WTC11 (cell line): ENCODE measurements at regions not wholly inside any gene's neighbourhood (a gene's known extent, or its start where the extent isn't known, plus 50 kb on each side); places are given as distances from the start of the nearest gene placed in this dataset.
"Not testable (repeated sequence)": the region's sequence is repeated elsewhere in the genome, so short reads cannot be mapped to it uniquely, and the experiment has no call there.

Source experiments
- ATF3 ChIP-seq: sonication (generic); formaldehyde crosslinking; conservative IDR thresholded peaks from 2 replicates; pipeline ENCODE4 v1.8.1; 2022; ENCODE audit warnings: mild to moderate bottlenecking, missing genetic modification reagents
- CREB1 ChIP-seq: sonication (generic); formaldehyde crosslinking; IDR thresholded peaks from 2 replicates; pipeline ENCODE4 v1.8.0; 2023; ENCODE audit warnings: mild to moderate bottlenecking, missing genetic modification reagents
- ESRRA ChIP-seq: sonication (generic); formaldehyde crosslinking; IDR thresholded peaks from 2 replicates; pipeline ENCODE4 v1.8.1; 2022; ENCODE audit warnings: mild to moderate bottlenecking, missing genetic modification reagents, borderline replicate concordance
- MAX ChIP-seq: sonication (generic); formaldehyde crosslinking; IDR thresholded peaks from 2 replicates; pipeline ENCODE4 v1.8.0; 2022; ENCODE audit warnings: mild to moderate bottlenecking, missing genetic modification reagents
- RORB ChIP-seq: fragments of 250-450 bp; sonication (Bioruptor Pico); IDR thresholded peaks from 2 replicates; pipeline ENCODE4 v1.9.0; 2021; ENCODE audit warnings: mild to moderate bottlenecking
- STAT6 ChIP-seq: sonication (generic); formaldehyde crosslinking; conservative IDR thresholded peaks from 2 replicates; pipeline ENCODE4 v1.8.1; 2023; ENCODE audit warnings: mild to moderate bottlenecking, low read depth, missing genetic modification reagents, moderate library complexity
- TP53 ChIP-seq: sonication (generic); formaldehyde crosslinking; IDR thresholded peaks from 2 replicates; pipeline ENCODE4 v1.8.1; 2023; ENCODE audit warnings: mild to moderate bottlenecking, missing genetic modification reagents
- TF ChIP-seq, protein P1 (sequence below): sonication (generic); formaldehyde crosslinking; IDR thresholded peaks from 2 replicates; pipeline ENCODE4 v1.8.0; 2023; ENCODE audit warnings: missing genetic modification reagents
- TF ChIP-seq, protein P2 (sequence below): fragments of 200-600 bp; IDR thresholded peaks from 2 replicates; pipeline ENCODE4 v1.8.0; 2022; ENCODE audit warnings: antibody characterized with exemption

- TF ChIP-seq CREB1; RORB; MAX; TP53 (CRISPR knock-in tag); ATF3 (CRISPR knock-in tag); STAT6 (CRISPR knock-in tag); ESRRA (CRISPR knock-in tag): not testable (repeated sequence)
- TF ChIP-seq, protein P1, sequence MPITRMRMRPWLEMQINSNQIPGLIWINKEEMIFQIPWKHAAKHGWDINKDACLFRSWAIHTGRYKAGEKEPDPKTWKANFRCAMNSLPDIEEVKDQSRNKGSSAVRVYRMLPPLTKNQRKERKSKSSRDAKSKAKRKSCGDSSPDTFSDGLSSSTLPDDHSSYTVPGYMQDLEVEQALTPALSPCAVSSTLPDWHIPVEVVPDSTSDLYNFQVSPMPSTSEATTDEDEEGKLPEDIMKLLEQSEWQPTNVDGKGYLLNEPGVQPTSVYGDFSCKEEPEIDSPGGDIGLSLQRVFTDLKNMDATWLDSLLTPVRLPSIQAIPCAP (CRISPR knock-in tag) = not testable (repeated sequence)
- TF ChIP-seq, protein P2, sequence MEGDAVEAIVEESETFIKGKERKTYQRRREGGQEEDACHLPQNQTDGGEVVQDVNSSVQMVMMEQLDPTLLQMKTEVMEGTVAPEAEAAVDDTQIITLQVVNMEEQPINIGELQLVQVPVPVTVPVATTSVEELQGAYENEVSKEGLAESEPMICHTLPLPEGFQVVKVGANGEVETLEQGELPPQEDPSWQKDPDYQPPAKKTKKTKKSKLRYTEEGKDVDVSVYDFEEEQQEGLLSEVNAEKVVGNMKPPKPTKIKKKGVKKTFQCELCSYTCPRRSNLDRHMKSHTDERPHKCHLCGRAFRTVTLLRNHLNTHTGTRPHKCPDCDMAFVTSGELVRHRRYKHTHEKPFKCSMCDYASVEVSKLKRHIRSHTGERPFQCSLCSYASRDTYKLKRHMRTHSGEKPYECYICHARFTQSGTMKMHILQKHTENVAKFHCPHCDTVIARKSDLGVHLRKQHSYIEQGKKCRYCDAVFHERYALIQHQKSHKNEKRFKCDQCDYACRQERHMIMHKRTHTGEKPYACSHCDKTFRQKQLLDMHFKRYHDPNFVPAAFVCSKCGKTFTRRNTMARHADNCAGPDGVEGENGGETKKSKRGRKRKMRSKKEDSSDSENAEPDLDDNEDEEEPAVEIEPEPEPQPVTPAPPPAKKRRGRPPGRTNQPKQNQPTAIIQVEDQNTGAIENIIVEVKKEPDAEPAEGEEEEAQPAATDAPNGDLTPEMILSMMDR = not testable (repeated sequence)
Measured at GRCh38 chr12:87566918-87567317, 462.3 kb downstream of the C12orf50 start.
